ENCODE measurements at regions not wholly inside any gene's neighbourhood (a gene's known extent, or its start where the extent isn't known, plus 50 kb on each side); places are given as distances from the start of the nearest gene placed in this dataset.
"Not testable (repeated sequence)": the region's sequence is repeated elsewhere in the genome, so short reads cannot be mapped to it uniquely, and the experiment has no call there.

- Mint-ChIP-seq H3K27me3 (ENCODE audit: unreplicated experiment) (peaks cover 2% of the 10 kb centered on the region), H3K27ac (ENCODE audit: unreplicated experiment) (peak overlapping the region; percentile 60), H3K4me1 (ENCODE audit: low read depth, unreplicated experiment) (peaks cover 32% of the 10 kb centered on the region), H3K36me3 (ENCODE audit: unreplicated experiment) (peaks cover 6% of the 10 kb centered on the region), H3K9me3 (ENCODE audit: unreplicated experiment) (peaks cover 4% of the 10 kb centered on the region), H3K4me3 (ENCODE audit: unreplicated experiment) (no peak overlapping the region)
- no peak for TF ChIP-seq CTCF (IDR thresholded peaks at IDR 0.05; ENCODE audit: partially characterized antibody, unreplicated experiment)
- DNase-seq, result no peak
Observed at GRCh38 chr7:26087321-26088091, 64.5 kb upstream of the NFE2L3 start.

- peaks cover 24% of the 10 kb centered on the region for H3K4me1 Mint-ChIP-seq (ENCODE audit: low read depth, unreplicated experiment)
- H3K27ac Mint-ChIP-seq (ENCODE audit: unreplicated experiment), result not testable (repeated sequence)
Observed at GRCh38 chr7:26089469-26089868, 62.5 kb upstream of the NFE2L3 start.

GRCh38 chr7:26090927-26091519 lies 61.0 kb upstream of the NFE2L3 start:
- Mint-ChIP-seq H3K4me1 (ENCODE audit: low read depth, unreplicated experiment) (peaks cover 24% of the 10 kb centered on the region), H3K27me3 (ENCODE audit: unreplicated experiment) (no peaks in the 10 kb centered on the region), H3K4me3 (ENCODE audit: unreplicated experiment) (peak overlapping the region; percentile 2), H3K9me3 (ENCODE audit: unreplicated experiment) (peaks cover 1% of the 10 kb centered on the region), H3K36me3 (ENCODE audit: unreplicated experiment) (no peaks in the 10 kb centered on the region), H3K27ac (ENCODE audit: unreplicated experiment) (no peak overlapping the region)
- TF ChIP-seq CTCF (IDR thresholded peaks at IDR 0.05; ENCODE audit: partially characterized antibody, unreplicated experiment), result no peak
- DNase-seq, result no peak

More at GRCh38 chr7:26089469-26089868, 62.5 kb upstream of the NFE2L3 start:
- H3K36me3 Mint-ChIP-seq (ENCODE audit: unreplicated experiment); H3K4me3 Mint-ChIP-seq (ENCODE audit: unreplicated experiment); DNase-seq; H3K27me3 Mint-ChIP-seq (ENCODE audit: unreplicated experiment); H3K9me3 Mint-ChIP-seq (ENCODE audit: unreplicated experiment): not testable (repeated sequence)

GRCh38 chr7:26091933-26092332 lies 60.1 kb upstream of the NFE2L3 start:
- Mint-ChIP-seq H3K27ac (ENCODE audit: unreplicated experiment) (no peak overlapping the region), H3K4me1 (ENCODE audit: low read depth, unreplicated experiment) (peaks cover 23% of the 10 kb centered on the region), H3K9me3 (ENCODE audit: unreplicated experiment) (peaks cover 2% of the 10 kb centered on the region), H3K27me3 (ENCODE audit: unreplicated experiment) (no peaks in the 10 kb centered on the region), H3K36me3 (ENCODE audit: unreplicated experiment) (no peaks in the 10 kb centered on the region), H3K4me3 (ENCODE audit: unreplicated experiment) (no peak overlapping the region)
- no peak for DNase-seq
- TF ChIP-seq CTCF (IDR thresholded peaks at IDR 0.05; ENCODE audit: partially characterized antibody, unreplicated experiment), result peak; percentile 43

GRCh38 chr7:26093023-26093422 lies 59.0 kb upstream of the NFE2L3 start:
- H3K9me3 Mint-ChIP-seq (ENCODE audit: unreplicated experiment), result peaks cover 2% of the 10 kb centered on the region

More at GRCh38 chr7:26093023-26093422, 59.0 kb upstream of the NFE2L3 start:
- Mint-ChIP-seq H3K4me1 (ENCODE audit: low read depth, unreplicated experiment) (peaks cover 14% of the 10 kb centered on the region), H3K27me3 (ENCODE audit: unreplicated experiment) (peaks cover 1% of the 10 kb centered on the region), H3K36me3 (ENCODE audit: unreplicated experiment) (no peaks in the 10 kb centered on the region), H3K4me3 (ENCODE audit: unreplicated experiment) (no peak overlapping the region), H3K27ac (ENCODE audit: unreplicated experiment) (no peak overlapping the region)
- DNase-seq, result no peak
- no peak for TF ChIP-seq CTCF (IDR thresholded peaks at IDR 0.05; ENCODE audit: partially characterized antibody, unreplicated experiment)

Data from glutamatergic neuron (in vitro differentiated cells).